NB4 (cell line): ENCODE measurements at regions not wholly inside any gene's neighbourhood (a gene's known extent, or its start where the extent isn't known, plus 50 kb on each side); places are given as distances from the start of the nearest gene placed in this dataset.

Source experiments
- MAX ChIP-seq: IDR thresholded peaks from 2 replicates; pipeline ENCODE4 v1.6.1; 2011; ENCODE audit warnings: low read depth, low read length
- POLR2A ChIP-seq: IDR thresholded peaks from 2 replicates; pipeline ENCODE4 v1.6.1; 2011; ENCODE audit warnings: mild to moderate bottlenecking; ENCODE audit not compliant: insufficient read length; ENCODE audit errors: extremely low read depth

- TF ChIP-seq MAX (no peak), POLR2A (no peak)
These were observed 249.9 kb downstream of the HNRNPD start for GRCh38 chr4:82123934-82124333.
